Body of pancreas (tissue), 4 donors: ENCODE measurements at regions not wholly inside any gene's neighbourhood (a gene's known extent, or its start where the extent isn't known, plus 50 kb on each side); places are given as distances from the start of the nearest gene placed in this dataset.

Experiments
- ATAC-seq: fragments of 150-250 bp; one replicate; pipeline ENCODE4 v1.9.1; 2016
- DNase-seq, 4 donors: peaks; one replicate each; pipeline ENCODE4 v3.0.0-alpha.2; 2019
- H3K27ac ChIP-seq, 4 donors: fragments of 200-600 bp; sonication (generic); 1 replicate in 3 of 4; 2 replicates in 1 of 4; pipeline versions ENCODE4 v1.5.1 to v1.6.1; 2016 to 2019; ENCODE audit warnings: mild to moderate bottlenecking in 1 of 4, mixed read lengths in 1 of 4, moderate library complexity in 1 of 4
- H3K27me3 ChIP-seq, 2 donors: fragments of 200-600 bp; sonication (generic); one replicate each; pipeline ENCODE4 v1.6.0; 2016; ENCODE audit warnings: mild to moderate bottlenecking in 1 of 2
- H3K36me3 ChIP-seq, 2 donors: fragments of 200-600 bp; sonication (generic); replicated peaks in 1 of 2; 2 replicates each; pipeline ENCODE4 v1.5.1; 2016; ENCODE audit warnings: low read depth in 2 of 2; ENCODE audit not compliant: insufficient read depth in 1 of 2
- H3K4me1 ChIP-seq: fragments of 200-600 bp; sonication (generic); one replicate; pipeline ENCODE4 v1.6.0; 2016
- H3K4me3 ChIP-seq, 2 donors: fragments of 200-600 bp; sonication (generic); 1 replicate in 1 of 2; 2 replicates in 1 of 2; pipeline ENCODE4 v1.5.1; 2016 to 2019
- H3K9me3 ChIP-seq, 3 donors: fragments of 200-600 bp; sonication (generic); 1 replicate in 2 of 3; 2 replicates in 1 of 3; pipeline ENCODE4 v1.5.1; 2016
- CTCF ChIP-seq, 7 experiments: fragments of 450-650 bp in 4 of 7; fragments of 200-600 bp in 3 of 7; sonication (generic) in 3 of 7; IDR thresholded peaks; one replicate each; pipeline ENCODE4 v1.5.1; 2016 to 2019; ENCODE audit warnings: antibody characterized with exemption in 7 of 7
- POLR2A ChIP-seq, 3 donors: fragments of 450-650 bp; IDR thresholded peaks; one replicate each; pipeline ENCODE4 v1.6.1; 2016; ENCODE audit warnings: antibody characterized with exemption in 3 of 3, mild to moderate bottlenecking in 2 of 3
- WGBS, 2 donors: methylation state at CpG; one replicate each; pipeline ENCODE4 v1.1.5; 2017; 5-methylcytosine and 5-hydroxymethylcytosine counted together
- intact Hi-C: fragments of 100-400 bp; cut with DNase I; formaldehyde crosslinking; loops from one replicate; pipeline ENCODE4 v1.15.1; 2023

GRCh38 chr1:60413091-60413490 lies 339.5 kb upstream of the C1orf87 start:
- 57 to 69% methylated on average over 1 of the region's 1 CpG for WGBS, 2 donors
- Histone ChIP-seq H3K4me3 (no peak overlapping the region), H3K9me3 (no peaks in the 10 kb centered on the region), H3K4me1 (no peaks in the 10 kb centered on the region), H3K27ac (no peak overlapping the region), H3K36me3 (no peaks in the 10 kb centered on the region), H3K27me3 (no peaks in the 10 kb centered on the region)
- TF ChIP-seq CTCF (IDR thresholded peaks at IDR 0.05) (no peak), POLR2A (IDR thresholded peaks at IDR 0.05) (no peak)
- no peak for ATAC-seq
- intact Hi-C loops = no loop called here
- DNase-seq = no peak

DNA sequence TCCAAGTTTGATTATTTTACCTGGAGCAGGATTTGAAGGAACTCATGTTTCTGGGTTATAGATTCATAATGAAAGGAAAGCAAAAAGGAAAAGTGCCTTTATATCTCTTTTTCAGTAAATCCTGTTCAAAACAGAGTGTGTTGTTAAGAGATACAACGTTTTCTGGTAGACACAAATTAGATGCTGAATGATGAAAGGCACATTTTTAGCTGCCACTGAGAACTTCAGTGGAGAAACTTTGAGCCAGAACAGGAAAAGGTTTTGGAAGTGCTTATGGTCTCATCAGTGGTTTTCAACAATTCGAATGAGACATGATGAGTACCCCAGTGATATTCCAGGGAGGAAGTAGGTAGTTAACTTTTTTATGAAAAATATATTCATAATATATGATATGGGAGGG lies 338.0 kb upstream of the C1orf87 start:
- no peak for ATAC-seq
- DNase-seq = no peak
- 37 to 40% methylated on average over 2 of the region's 2 CpGs for WGBS, 2 donors
- Histone ChIP-seq H3K4me1 (no peaks in the 10 kb centered on the region), H3K9me3 (no peaks in the 10 kb centered on the region), H3K27me3 (no peaks in the 10 kb centered on the region), H3K4me3 (no peak overlapping the region), H3K27ac (no peak overlapping the region), H3K36me3 (no peaks in the 10 kb centered on the region)
- TF ChIP-seq CTCF (IDR thresholded peaks at IDR 0.05) (no peak), POLR2A (IDR thresholded peaks at IDR 0.05) (no peak)
- intact Hi-C loops = no loop called here

DNA sequence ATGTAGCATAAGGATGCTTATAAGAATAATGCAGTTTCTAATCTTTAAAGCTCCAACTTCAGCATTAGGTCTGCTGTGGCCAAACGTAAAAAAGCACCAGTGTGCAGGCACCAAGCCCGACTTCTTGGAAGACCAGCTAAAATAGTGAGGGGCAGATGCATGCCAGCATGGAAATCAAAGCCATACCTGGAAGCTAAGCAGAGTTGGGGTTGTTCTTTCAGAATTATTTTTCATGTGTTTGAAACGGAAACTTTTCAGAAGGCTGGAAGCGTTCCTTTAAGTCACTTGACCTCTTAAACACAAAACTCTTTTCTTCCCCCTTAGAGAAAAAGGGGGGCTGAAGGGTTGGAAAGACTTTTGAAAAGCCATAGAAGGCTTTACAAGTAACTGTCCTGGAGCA lies 329.2 kb upstream of the C1orf87 start:
- ATAC-seq (no peak), DNase-seq (no peak)
- Histone ChIP-seq H3K4me3 (no peak overlapping the region), H3K27ac (no peak overlapping the region), H3K4me1 (no peaks in the 10 kb centered on the region), H3K27me3 (no peaks in the 10 kb centered on the region), H3K36me3 (no peaks in the 10 kb centered on the region), H3K9me3 (no peaks in the 10 kb centered on the region)
- 58 to 66% methylated on average over 4 of the region's 4 CpGs for WGBS, 2 donors
- TF ChIP-seq POLR2A (IDR thresholded peaks at IDR 0.05) (no peak), CTCF (IDR thresholded peaks at IDR 0.05) (no peak)
- intact Hi-C loops = no loop called here

DNA sequence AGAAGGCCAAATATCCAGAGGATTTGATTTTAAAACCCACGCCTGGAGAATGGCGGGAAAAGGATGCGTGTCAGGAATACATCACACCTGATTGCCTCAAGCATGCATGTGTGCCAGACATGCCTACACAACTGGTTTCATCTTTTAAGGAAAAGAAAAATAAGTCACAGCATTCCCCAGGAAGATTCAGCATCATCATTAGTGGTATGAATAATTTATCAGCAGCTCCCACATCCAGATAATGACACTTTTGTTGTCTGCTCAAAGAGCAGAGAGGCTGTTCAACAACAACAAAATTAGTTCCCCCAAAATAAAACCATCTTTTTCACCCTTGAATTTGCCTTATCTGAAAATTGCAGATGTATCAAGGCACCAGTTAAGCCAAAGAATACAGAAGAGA lies 328.6 kb upstream of the C1orf87 start:
- DNase-seq (no peak), ATAC-seq (no peak)
- no peak for TF ChIP-seq POLR2A (IDR thresholded peaks at IDR 0.05)
- TF ChIP-seq CTCF (IDR thresholded peaks at IDR 0.05) = no peak
- H3K36me3 ChIP-seq = no peaks in the 10 kb centered on the region
- H3K9me3 ChIP-seq = no peaks in the 10 kb centered on the region
- H3K4me1 ChIP-seq = no peaks in the 10 kb centered on the region
- no peaks in the 10 kb centered on the region for H3K27me3 ChIP-seq
- H3K4me3 ChIP-seq = no peak overlapping the region
- intact Hi-C loops = no loop called here
- no peak overlapping the region for H3K27ac ChIP-seq
- WGBS, 2 donors = 78 to 86% methylated on average over 3 of the region's 3 CpGs

DNA sequence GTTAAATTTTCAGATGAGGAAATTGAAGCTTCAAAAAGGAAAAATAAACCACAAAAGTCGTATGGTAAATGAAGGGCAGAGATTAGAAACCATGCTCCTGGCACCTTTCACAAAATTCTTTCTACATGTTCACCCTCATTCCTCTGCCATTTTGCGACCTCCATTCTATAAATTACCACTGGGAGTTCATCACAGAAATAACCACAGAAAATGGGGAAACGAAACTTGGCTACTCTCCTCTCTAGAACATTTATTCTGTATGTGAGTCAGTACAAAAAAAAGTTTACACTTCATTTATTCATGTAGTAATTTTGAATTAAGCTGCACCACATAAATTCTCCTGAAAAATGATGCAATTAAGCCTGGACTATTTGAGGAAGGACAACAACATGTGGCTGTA lies 320.9 kb upstream of the C1orf87 start:
- TF ChIP-seq CTCF (IDR thresholded peaks at IDR 0.05) (no peak), POLR2A (IDR thresholded peaks at IDR 0.05) (no peak)
- intact Hi-C loops = no loop called here
- H3K36me3 ChIP-seq = no peaks in the 10 kb centered on the region
- WGBS, 2 donors = 53 to 59% methylated on average over 3 of the region's 3 CpGs
- H3K4me3 ChIP-seq = no peak overlapping the region
- no peak overlapping the region for H3K27ac ChIP-seq
- H3K4me1 ChIP-seq = no peaks in the 10 kb centered on the region
- H3K27me3 ChIP-seq = no peaks in the 10 kb centered on the region
- no peaks in the 10 kb centered on the region for H3K9me3 ChIP-seq
- ATAC-seq = no peak
- DNase-seq = no peak
